GM23338 (cell line): ENCODE measurements at regions not wholly inside any gene's neighbourhood (a gene's known extent, or its start where the extent isn't known, plus 50 kb on each side); places are given as distances from the start of the nearest gene placed in this dataset.

Experiments used
- CREB1 ChIP-seq: fragments of 250-450 bp; sonication (Bioruptor Pico); IDR thresholded peaks from 2 replicates; pipeline ENCODE4 v1.5.0; 2020; ENCODE audit warnings: low read depth, mild to moderate bottlenecking, moderate library complexity
- CTCF ChIP-seq, 2 experiments: fragments of 200-600 bp in 1 of 2; sonication (generic) in 1 of 2; conservative IDR thresholded peaks; 2 replicates each; pipeline versions ENCODE4 v1.5.1 to v1.6.1; 2016 to 2017; ENCODE audit warnings: antibody characterized with exemption in 2 of 2, low read depth in 2 of 2, mild to moderate bottlenecking in 2 of 2, moderate library complexity in 1 of 2
- ETS1 ChIP-seq: IDR thresholded peaks from 2 replicates; pipeline ENCODE4 v1.6.1; 2016; ENCODE audit warnings: antibody characterized with exemption
- EZH2 ChIP-seq: fragments of 200-600 bp; sonication (generic); IDR thresholded peaks from one replicate; pipeline ENCODE4 v1.8.0; 2017; ENCODE audit warnings: antibody characterized with exemption, mild to moderate bottlenecking, low read depth; ENCODE audit not compliant: unreplicated experiment
- EZH2phosphoT487 ChIP-seq: fragments of 200-600 bp; sonication (generic); IDR thresholded peaks from one replicate; pipeline ENCODE4 v1.8.1; 2018; ENCODE audit warnings: antibody characterized with exemption; ENCODE audit not compliant: unreplicated experiment
- JUNB ChIP-seq: IDR thresholded peaks from one replicate; pipeline ENCODE4 v1.6.1; 2016; ENCODE audit warnings: antibody characterized with exemption; ENCODE audit not compliant: unreplicated experiment
- POLR2AphosphoS5 ChIP-seq: IDR thresholded peaks from 2 replicates; pipeline ENCODE4 v1.6.1; 2016; ENCODE audit warnings: antibody characterized with exemption, low read depth
- REST ChIP-seq: IDR thresholded peaks from one replicate; pipeline ENCODE4 v1.6.1; 2018; ENCODE audit warnings: antibody characterized with exemption; ENCODE audit not compliant: unreplicated experiment

GRCh38 chr16:80045861-80046260 is 445.3 kb upstream of the MAF start:
- no peak for TF ChIP-seq CTCF (conservative IDR thresholded peaks at IDR 0.05; ENCODE audit: low read depth in 2 of 2)
- TF ChIP-seq EZH2, result no peak
- no peak for TF ChIP-seq CREB1 (CRISPR knock-in tag)
- TF ChIP-seq REST, result no peak
- no peak for TF ChIP-seq POLR2AphosphoS5
- TF ChIP-seq EZH2phosphoT487, result no peak
- TF ChIP-seq JUNB, result no peak
- TF ChIP-seq ETS1, result no peak
